ENCODE measurements at regions not wholly inside any gene's neighbourhood (a gene's known extent, or its start where the extent isn't known, plus 50 kb on each side); places are given as distances from the start of the nearest gene placed in this dataset.

DNA sequence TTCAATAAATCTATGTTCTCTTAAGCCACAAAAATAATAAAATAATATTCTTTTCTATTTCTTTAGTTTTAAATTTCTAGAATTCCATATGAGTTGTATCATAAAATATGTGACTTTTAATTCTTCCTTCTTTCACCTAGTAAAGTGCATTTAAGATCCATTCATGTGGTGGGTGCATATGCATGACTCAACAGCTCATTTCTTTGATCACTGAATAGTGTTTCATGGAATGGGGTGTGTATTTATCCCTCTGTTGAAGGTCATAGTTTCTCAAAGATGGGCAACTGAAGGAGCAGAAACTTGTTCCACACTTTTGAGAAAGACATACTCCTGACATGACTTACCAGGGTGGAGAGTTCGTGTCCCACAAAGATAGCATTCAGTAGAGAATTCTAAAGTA, 1230.3 kb upstream of the AGA start:
- H3K4me2 ChIP-seq (ENCODE audit: control insufficient read depth, insufficient read depth), result no peak overlapping the region
- 4% methylated on average over 1 of the region's 1 CpG for WGBS (ENCODE audit: insufficient coverage, insufficient replicate concordance, low lambda C conversion rate, missing lambda C conversion rate)
- H3K4me1 ChIP-seq (ENCODE audit: control insufficient read depth, insufficient read depth, low read length), result no peaks in the 10 kb centered on the region
- BruUV-seq (replicated peaks), result no TSS peak
- no peak overlapping the region for H3K4me3 ChIP-seq
- ATAC-seq (no peak), FAIRE-seq (no peak), DNase-seq (ENCODE audit: low read depth, low spot score) (no peak)
- ChIA-PET RAD21 (ENCODE audit: unreplicated experiment) (no interaction called here), POLR2A (no interaction called here), CTCF (interaction anchor here (0.8 kb wide), 1 partner anchor 68 kb away, joined by 5 read pairs; no protein-coding TSS in a partner anchor), SMC1A (ENCODE audit: uncharacterized antibody, unreplicated experiment) (no interaction called here)
- in situ Hi-C loops (cut with MboI) (no loop called here), intact Hi-C loops (cut with micrococcal nuclease; ENCODE audit: unreplicated experiment) (no loop called here)
- H3K9ac ChIP-seq (ENCODE audit: control insufficient read depth, insufficient read depth, low read length), result no peak overlapping the region
- H3K79me2 ChIP-seq (ENCODE audit: control insufficient read depth, insufficient read depth, low read length), result no peaks in the 10 kb centered on the region
- H3K9me3 ChIP-seq (replicated peaks; ENCODE audit: control insufficient read depth, insufficient read depth, low read length), result no peaks in the 10 kb centered on the region
- no peak for TF ChIP-seq RB1 (IDR thresholded peaks at IDR 0.05; ENCODE audit: borderline replicate concordance)
- no peaks in the 10 kb centered on the region for H3K27me3 ChIP-seq (replicated peaks in 1 of 2; ENCODE audit: control insufficient read depth in 2 of 2, insufficient read depth in 2 of 2, low read length in 1 of 2)
- no peaks in the 10 kb centered on the region for H3K36me3 ChIP-seq (ENCODE audit: control insufficient read depth in 2 of 2, insufficient read depth in 2 of 2, low read length in 1 of 2)
- no peaks in the 10 kb centered on the region for H4K20me1 ChIP-seq (ENCODE audit: control insufficient read depth, insufficient read depth)
- H3K27ac ChIP-seq (ENCODE audit: control insufficient read depth, insufficient read depth), result no peak overlapping the region
- H2AFZ ChIP-seq (ENCODE audit: control insufficient read depth, low read depth, low read length), result no peak overlapping the region

DNA sequence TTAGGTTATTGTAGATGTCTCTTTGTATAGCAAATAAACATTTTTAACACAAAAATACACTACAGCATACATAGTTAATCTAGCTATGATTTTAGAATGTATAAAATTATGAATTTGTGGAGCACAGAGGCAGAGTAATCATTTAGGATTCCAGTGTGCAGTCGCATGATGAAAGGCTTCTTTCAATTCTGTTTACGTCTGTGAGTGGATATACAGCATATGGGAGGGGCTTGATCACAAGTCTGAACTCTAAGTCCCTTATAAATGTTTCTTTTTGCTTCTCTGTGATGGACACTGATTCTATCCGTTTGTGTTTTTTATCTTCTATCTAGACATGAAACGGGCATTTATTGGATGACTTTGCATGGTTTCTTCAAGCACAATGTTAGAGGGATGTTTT, 1239.6 kb upstream of the AGA start:
- Histone ChIP-seq H4K20me1 (ENCODE audit: control insufficient read depth, insufficient read depth) (no peaks in the 10 kb centered on the region), H3K4me3 (no peak overlapping the region), H3K79me2 (ENCODE audit: control insufficient read depth, insufficient read depth, low read length) (no peaks in the 10 kb centered on the region), H2AFZ (ENCODE audit: control insufficient read depth, low read depth, low read length) (no peak overlapping the region), H3K4me2 (ENCODE audit: control insufficient read depth, insufficient read depth) (no peak overlapping the region), H3K27ac (ENCODE audit: control insufficient read depth, insufficient read depth) (no peak overlapping the region), H3K36me3 (ENCODE audit: control insufficient read depth in 2 of 2, insufficient read depth in 2 of 2, low read length in 1 of 2) (no peaks in the 10 kb centered on the region), H3K27me3 (replicated peaks in 1 of 2; ENCODE audit: control insufficient read depth in 2 of 2, insufficient read depth in 2 of 2, low read length in 1 of 2) (no peaks in the 10 kb centered on the region), H3K9me3 (replicated peaks; ENCODE audit: control insufficient read depth, insufficient read depth, low read length) (no peaks in the 10 kb centered on the region), H3K9ac (ENCODE audit: control insufficient read depth, insufficient read depth, low read length) (no peak overlapping the region), H3K4me1 (ENCODE audit: control insufficient read depth, insufficient read depth, low read length) (no peaks in the 10 kb centered on the region)
- intact Hi-C loops (cut with micrococcal nuclease; ENCODE audit: unreplicated experiment) (no loop called here), in situ Hi-C loops (cut with MboI) (no loop called here)
- ChIA-PET POLR2A (no interaction called here), RAD21 (ENCODE audit: unreplicated experiment) (interaction anchor here (1.0 kb wide), 1 partner anchor 11 kb away, joined by 3 read pairs; no protein-coding TSS in a partner anchor), CTCF (interaction anchor here (1.3 kb wide), 1 partner anchor 12 kb away, joined by 3 read pairs; no protein-coding TSS in a partner anchor), SMC1A (ENCODE audit: uncharacterized antibody, unreplicated experiment) (no interaction called here)
- BruUV-seq (replicated peaks), result no TSS peak
- no peak for DNase-seq (ENCODE audit: low read depth, low spot score)
- ATAC-seq, result no peak
- FAIRE-seq, result no peak
- 0% methylated on average over 4 of the region's 4 CpGs for WGBS (ENCODE audit: insufficient coverage, insufficient replicate concordance, low lambda C conversion rate, missing lambda C conversion rate)
- TF ChIP-seq IKZF2 (IDR thresholded peaks at IDR 0.05) (no peak), SIN3A (IDR thresholded peaks at IDR 0.05; ENCODE audit: low read depth, low read length) (no peak), ZNF217 (IDR thresholded peaks at IDR 0.05) (no peak), EED (IDR thresholded peaks at IDR 0.05; ENCODE audit: low read depth) (no peak), STAT3 (IDR thresholded peaks at IDR 0.05; ENCODE audit: low read depth, low read length) (no peak), MYB (IDR thresholded peaks at IDR 0.05; ENCODE audit: borderline replicate concordance, low read depth, low read length) (no peak), MTA2 (IDR thresholded peaks at IDR 0.05; ENCODE audit: low read depth) (no peak), EP300 (IDR thresholded peaks at IDR 0.05; ENCODE audit: borderline replicate concordance in 1 of 2, control insufficient read depth in 1 of 2, low read depth in 2 of 2, low read length in 2 of 2) (no peak), SIX5 (IDR thresholded peaks at IDR 0.05; ENCODE audit: low read depth, low read length, severe bottlenecking) (no peak), SUZ12 (IDR thresholded peaks at IDR 0.05; ENCODE audit: unreplicated experiment) (no peak), PAX5 (IDR thresholded peaks at IDR 0.05; ENCODE audit: borderline replicate concordance, low read depth, low read length) (no peak), DPF2 (IDR thresholded peaks at IDR 0.05) (no peak)
- TF ChIP-seq, protein P1, sequence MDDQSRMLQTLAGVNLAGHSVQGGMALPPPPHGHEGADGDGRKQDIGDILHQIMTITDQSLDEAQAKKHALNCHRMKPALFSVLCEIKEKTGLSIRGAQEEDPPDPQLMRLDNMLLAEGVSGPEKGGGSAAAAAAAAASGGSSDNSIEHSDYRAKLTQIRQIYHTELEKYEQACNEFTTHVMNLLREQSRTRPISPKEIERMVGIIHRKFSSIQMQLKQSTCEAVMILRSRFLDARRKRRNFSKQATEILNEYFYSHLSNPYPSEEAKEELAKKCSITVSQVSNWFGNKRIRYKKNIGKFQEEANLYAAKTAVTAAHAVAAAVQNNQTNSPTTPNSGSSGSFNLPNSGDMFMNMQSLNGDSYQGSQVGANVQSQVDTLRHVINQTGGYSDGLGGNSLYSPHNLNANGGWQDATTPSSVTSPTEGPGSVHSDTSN (IDR thresholded peaks at IDR 0.05; ENCODE audit: insufficient replicate concordance, low read depth, low read length), result no peak
- TF ChIP-seq, protein P2, sequence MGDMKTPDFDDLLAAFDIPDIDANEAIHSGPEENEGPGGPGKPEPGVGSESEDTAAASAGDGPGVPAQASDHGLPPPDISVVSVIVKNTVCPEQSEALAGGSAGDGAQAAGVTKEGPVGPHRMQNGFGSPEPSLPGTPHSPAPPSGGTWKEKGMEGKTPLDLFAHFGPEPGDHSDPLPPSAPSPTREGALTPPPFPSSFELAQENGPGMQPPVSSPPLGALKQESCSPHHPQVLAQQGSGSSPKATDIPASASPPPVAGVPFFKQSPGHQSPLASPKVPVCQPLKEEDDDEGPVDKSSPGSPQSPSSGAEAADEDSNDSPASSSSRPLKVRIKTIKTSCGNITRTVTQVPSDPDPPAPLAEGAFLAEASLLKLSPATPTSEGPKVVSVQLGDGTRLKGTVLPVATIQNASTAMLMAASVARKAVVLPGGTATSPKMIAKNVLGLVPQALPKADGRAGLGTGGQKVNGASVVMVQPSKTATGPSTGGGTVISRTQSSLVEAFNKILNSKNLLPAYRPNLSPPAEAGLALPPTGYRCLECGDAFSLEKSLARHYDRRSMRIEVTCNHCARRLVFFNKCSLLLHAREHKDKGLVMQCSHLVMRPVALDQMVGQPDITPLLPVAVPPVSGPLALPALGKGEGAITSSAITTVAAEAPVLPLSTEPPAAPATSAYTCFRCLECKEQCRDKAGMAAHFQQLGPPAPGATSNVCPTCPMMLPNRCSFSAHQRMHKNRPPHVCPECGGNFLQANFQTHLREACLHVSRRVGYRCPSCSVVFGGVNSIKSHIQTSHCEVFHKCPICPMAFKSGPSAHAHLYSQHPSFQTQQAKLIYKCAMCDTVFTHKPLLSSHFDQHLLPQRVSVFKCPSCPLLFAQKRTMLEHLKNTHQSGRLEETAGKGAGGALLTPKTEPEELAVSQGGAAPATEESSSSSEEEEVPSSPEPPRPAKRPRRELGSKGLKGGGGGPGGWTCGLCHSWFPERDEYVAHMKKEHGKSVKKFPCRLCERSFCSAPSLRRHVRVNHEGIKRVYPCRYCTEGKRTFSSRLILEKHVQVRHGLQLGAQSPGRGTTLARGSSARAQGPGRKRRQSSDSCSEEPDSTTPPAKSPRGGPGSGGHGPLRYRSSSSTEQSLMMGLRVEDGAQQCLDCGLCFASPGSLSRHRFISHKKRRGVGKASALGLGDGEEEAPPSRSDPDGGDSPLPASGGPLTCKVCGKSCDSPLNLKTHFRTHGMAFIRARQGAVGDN (IDR thresholded peaks at IDR 0.05), result no peak

All from GM12878 (cell line).